Urothelium cell line (cell line): ENCODE measurements at regions not wholly inside any gene's neighbourhood (a gene's known extent, or its start where the extent isn't known, plus 50 kb on each side); places are given as distances from the start of the nearest gene placed in this dataset.
"Not testable (repeated sequence)": the region's sequence is repeated elsewhere in the genome, so short reads cannot be mapped to it uniquely, and the experiment has no call there.

Experiments
- DNase-seq: peaks from one replicate; pipeline ENCODE4 v3.0.0; 2011; ENCODE audit warnings: low spot score, mixed read lengths
- FAIRE-seq: peaks from 2 replicates; lab custom pipeline; 2011; peaks lifted over from hg19 to GRCh38; lab: Jason Lieb, UNC

DNA sequence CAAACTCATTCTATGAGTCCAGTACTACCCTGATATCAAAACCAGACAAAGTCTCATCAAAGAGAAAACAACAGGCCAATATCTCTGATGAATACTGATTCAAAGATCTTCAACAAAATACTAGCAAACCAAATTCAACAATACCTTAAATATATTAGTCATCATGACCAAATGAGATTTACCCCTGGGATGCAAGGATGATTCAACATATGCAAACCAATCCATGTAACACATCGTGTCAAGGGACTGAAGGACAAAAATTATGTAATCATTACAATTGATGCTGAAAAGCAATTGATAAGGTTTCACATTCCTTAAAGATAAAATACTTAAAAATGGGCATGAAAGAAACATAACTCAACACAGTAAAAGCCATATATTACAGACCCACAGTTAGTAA, 1476.9 kb downstream of the SI start:
- DNase-seq: no peak
- FAIRE-seq: no peak

DNA sequence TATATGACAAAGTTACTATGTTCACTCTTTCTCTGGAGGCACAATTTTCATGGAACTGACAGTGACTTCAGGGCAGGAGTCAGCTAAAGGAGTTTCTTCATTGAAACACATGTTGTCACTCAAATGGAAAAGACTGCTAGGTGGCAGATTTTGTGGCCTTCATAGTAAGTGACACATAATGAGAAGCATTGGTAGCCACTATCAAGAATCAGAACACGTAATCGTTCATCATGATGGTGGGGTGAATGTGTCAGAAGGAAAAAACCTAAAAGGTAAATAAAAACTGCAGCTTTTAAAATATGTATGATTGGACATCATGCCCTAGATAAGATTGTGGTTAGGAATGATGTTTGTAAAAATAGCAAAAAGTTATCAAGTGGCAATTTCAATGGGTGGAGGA, 1491.0 kb downstream of the SI start:
- DNase-seq (no peak), FAIRE-seq (no peak)

DNA sequence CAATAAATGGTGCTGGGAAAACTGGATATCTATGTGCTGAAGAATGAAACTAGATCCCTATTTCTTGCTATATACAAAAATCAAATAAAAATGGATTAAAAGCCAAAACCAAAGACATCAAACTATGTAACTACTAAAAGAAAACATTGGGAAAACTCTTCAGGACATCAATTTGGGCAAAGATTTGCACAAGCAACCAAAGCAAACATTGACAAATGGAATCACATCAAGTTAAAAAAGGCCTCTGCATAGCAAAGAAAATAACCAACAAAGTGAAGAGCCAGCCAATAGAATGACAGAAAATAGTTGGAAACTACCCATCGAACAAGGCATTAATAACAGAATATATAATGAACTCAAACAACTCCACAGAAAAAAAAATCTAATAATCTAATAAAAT, 1495.3 kb downstream of the SI start:
- no peak for FAIRE-seq

DNA sequence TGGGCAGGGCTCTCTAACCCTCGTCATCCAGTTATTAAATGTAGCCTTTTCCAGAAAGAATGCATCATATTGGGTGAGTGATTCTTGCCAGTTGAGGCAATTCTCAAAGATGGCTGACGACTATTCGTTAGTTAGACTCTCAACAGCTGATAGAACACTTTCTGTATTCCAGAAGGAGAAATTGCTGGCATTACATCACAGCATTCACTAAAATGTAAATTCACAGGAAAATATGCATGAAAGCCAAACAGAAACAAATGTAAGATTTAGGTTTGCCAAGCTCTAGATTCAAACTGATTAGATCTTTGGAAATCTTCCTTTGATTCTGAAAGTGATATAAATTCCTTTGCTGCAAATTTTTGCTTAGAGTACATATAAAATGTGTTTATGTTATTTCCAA, 1501.0 kb downstream of the SI start:
- DNase-seq (no peak), FAIRE-seq (no peak)

More for the DNA sequence above, 1495.3 kb downstream of the SI start:
- no peak for DNase-seq

DNA sequence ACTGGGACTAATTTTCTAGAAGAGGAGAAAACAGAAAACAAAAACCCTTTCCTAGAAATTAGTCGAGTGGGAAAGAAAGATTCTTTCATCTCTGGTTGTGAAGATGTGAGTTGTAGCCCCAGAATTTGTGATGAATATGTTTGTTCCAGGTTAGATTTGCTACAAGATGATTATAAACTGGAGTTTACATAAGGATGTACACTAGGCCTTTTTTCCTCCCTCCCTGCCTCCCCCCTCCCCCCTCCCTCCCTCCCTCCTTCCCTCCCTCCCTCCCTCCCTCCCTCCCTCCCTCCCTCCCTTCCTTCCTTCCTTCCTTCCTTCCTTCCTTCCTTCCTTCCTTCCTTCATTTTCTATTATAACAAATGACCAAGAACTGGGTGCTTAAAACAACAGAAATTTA, 1502.0 kb downstream of the SI start:
- FAIRE-seq (no peak), DNase-seq (no peak)

DNA sequence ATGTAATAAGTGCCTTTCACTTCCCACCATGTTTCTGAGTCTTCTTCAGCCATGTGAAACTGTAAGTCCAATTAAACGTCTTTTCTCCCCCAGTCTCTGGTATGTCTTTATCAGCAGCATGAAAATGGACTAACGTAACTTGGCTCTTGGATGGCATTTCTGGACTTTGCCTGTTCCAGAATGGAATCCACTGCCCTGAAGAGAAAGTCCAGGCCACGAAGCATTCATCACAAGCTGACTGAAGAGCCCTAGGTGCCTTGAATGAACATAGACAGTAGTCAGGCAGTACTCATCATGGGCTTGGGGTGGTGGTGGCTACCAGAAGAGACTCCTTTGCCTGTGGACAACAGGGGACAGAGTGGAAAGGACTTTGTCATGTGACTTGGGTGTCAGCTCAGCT, 1505.0 kb downstream of the SI start:
- FAIRE-seq (no peak), DNase-seq (no peak)

DNA sequence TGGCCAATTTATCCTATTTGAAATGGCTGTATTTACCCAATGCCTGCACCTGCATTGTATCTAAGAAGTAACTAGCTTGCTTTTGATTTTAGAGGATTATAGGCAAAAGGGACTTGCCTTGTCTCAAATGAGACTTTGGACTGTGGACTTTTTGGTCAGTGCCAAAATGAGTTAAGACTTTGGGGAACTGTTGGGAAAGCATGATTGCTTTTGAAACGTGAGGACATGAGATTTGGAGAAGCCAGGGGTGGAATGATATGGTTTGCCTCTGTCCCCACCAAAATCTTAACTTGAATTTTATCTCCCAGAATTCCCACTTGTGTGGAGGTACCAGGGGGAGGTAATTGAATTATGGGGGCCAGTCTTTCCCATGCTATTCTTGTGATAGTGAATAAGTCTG, 1505.4 kb downstream of the SI start:
- FAIRE-seq (no peak), DNase-seq (no peak)

DNA sequence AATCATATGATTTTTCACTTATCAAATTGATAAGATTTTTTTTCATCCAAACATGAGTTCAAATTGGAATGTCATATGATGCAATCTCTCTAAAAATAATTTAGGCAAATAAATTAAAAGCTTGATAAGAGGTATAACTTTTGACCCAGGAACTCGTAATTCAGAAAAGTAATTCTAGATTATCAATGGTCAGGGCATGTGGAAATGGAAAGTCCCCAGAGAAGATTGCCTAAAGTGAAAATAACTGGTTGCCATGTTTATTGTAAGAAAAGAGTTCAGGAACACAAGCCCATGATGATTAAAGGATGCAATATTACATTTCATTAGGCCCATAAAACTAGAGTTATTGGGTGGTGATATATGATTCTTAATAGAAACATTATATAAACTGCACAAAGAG, 1514.8 kb downstream of the SI start:
- FAIRE-seq (no peak), DNase-seq (no peak)

DNA sequence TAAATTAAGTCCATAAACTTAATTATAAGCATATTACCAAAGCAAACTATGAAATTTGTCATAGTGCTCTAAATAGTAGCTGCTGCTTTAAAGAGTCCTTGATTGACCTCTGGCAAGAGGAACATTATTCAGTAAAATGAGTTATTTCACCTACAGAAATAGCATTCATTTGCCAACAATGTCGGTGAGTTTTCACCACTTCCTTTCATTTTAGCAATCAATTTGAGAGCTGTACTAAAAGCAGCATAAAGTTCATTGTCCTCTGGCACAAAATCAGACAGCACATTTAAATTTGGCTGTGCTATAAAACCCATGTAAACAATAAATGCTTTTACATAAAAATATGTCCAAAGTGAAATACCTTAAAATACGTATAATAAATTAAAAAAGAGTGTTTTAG, 1515.7 kb downstream of the SI start:
- DNase-seq (no peak), FAIRE-seq (no peak)

DNA sequence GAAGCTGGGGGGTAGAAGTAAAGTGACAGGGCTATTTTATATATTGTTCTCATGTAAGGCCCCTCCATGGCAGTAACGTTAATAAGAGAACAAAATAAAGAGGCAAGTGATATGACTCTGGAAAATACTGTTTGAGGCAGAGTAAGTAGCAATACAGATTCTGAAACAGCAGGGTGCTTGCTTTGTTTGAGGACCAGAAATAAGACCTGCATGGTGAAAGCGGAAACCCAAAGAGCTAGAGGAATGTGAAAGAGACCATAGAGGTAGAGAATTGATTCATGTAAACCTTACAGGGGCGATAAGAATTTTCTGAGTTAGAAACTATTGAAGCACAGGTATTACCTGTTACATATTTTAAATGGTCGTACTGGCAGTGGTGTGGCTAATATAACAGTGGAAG, 1517.1 kb downstream of the SI start:
- FAIRE-seq: no peak

DNA sequence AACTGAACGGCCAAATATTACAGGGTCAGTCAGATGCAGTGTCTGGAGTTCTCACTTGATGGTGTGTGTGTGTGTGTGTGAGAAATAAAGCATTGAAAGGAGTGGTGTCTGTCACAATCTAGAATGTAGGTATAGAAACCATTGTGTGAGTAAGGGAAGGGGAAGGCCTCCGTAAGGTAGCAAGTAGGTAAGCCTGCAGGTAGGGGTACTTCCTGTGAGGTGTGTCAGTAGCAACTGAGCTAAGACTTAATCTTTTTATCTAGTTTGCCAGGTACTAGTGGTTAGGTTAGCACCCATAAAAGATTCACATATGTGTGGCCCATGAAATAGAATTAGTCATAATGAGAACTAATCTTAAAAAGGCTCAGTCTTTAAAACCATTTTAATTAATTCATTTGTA, 1517.8 kb downstream of the SI start:
- FAIRE-seq (no peak), DNase-seq (no peak)

More for the DNA sequence above, 1517.1 kb downstream of the SI start:
- no peak for DNase-seq

DNA sequence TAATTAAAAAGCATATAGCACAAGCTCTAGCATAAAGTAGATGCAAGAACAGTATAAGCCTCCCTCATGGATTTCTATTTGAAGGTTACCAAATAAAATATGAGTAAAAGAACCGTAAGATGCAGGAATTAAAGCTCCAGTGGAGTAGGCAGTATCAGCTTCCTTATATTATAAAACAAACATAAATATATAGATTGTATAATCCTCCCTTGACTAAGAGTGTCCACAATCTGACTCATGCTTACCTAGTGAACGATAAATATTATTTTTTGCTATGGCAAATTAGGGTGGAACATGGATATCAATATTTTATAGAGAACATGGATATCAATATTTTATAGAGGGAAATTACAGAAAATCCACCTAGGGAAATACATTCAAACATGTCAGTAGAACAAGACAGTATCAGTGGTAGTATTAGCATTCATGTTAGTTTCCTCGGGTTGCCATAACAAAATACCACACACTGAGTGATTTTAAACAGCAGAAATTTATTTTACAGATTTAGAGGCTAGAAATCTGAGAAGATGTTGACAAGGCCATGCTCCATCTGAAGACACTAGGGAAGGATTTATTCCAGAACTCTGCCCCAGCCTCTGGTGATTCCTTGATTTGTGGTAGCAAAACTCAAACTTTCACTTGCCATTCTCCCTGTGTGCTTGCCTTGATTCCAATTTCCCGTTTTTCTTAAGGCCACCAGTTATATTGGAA, 1521.3 kb downstream of the SI start:
- DNase-seq (no peak), FAIRE-seq (no peak)

DNA sequence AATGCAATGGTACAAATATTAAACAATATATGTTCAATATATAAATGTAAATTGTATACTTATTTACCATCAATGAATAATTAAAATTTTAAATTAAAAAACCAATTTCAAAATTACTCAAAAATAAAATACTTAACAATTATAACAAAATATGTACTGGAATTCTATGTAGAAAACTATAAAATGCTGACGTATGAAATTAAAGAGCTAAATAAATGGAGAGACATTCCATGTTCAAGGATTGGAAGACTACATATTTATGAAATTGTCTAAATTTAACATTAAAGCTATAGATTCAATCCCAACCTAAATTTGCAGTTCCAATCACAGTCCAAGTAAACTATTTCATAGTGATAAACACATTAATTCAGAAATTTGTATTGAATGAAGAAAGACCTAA, 1522.4 kb downstream of the SI start:
- FAIRE-seq (no peak), DNase-seq (no peak)

DNA sequence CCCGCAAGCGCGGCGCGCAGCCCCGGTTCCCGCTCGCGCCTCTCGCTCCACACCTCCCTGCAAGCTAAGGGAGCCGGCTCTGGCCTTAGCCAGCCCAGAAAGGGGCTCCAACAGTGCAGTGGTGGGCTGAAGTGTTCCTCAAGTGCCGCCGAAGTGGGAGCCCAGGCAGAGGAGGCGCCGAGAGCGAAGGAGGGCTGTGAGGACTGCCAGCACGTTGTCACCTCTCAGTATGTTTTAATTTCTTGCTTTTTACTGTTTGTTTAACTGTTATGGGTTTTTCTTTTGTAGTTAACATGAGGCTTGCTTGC, 1525.7 kb downstream of the SI start:
- FAIRE-seq: no peak
- no peak for DNase-seq

DNA sequence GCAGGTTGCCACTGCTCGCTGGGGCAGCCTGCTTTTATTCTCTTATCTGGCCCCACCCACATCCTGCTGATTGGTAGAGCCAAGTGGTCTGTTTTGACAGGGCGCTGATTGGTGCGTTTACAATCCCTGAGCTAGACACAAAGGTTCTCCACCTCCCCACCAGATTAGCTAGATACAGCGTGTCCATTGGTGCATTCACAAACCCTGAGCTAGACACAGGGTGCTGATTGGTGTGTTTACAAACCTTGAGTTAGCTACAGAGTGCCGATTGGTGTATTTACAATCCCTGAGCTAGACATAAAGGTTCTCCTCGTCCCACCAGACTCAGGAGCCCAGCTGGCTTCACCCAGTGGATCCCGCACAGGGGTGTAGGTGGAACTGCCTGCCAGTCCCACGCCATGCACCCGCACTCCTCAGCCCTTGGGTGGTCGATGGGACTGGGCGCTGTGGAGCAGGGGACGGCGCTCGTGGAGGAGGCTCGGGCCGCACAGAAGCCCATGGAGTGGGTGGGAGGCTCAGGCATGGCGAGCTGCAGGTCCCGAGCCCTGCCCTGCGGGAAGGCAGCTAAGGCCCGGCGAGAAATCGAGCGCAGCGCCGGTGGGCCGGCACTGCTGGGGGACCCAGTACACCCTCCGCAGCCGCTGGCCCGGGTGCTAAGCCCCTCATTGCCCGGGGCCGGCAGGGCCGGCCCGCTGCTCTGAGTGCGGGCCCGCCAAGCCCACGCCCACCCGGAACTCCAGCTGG, 1526.2 kb downstream of the SI start:
- FAIRE-seq, DNase-seq: not testable (repeated sequence)

DNA sequence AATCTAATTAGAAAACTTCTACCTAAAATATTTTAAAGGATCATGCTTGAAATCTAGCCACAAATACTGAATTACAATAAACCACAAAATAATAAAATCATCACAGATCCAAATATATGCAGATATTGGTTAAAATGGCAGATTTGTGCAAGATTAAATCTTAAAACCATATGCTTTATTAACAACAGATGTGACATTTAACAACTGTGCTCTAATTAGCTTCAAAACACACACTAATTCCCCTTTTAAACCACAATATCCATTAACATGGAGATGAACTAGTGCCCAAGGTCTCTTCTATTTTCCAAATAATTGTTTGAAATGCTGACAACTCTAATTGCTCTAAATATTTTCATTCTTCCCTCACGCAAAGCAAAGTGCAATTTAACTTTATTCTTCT, 1530.3 kb downstream of the SI start:
- FAIRE-seq: no peak
- no peak for DNase-seq

DNA sequence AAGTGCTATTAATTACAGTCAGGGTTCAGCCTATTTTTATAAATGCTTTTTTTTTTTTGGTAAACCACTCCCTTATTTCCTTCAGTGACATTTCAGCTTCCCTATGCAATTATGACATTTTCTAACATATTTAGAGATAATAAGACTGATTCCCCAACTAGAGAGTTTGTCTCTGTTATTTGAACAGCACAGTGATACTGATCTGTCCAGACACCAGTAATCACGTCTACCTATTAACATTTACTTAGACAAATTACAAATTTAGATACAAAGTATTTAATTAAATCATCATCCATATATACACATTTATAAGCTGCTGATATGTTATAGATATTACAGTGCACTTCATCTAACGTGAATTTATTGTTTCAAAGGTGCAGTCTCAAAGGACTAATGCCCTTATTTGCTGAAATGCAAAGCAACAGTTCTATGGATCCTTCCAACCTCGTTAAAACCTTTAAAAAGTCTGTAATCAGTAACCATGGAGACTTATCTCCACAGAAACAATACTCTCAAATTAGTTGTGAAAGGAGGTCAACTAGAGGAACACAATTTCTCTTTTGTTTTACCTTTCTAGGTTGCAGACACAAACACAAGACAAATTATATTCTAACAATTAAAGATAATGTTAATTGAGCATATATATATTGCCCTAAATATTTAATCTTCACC, 1531.1 kb downstream of the SI start:
- DNase-seq (no peak), FAIRE-seq (no peak)

DNA sequence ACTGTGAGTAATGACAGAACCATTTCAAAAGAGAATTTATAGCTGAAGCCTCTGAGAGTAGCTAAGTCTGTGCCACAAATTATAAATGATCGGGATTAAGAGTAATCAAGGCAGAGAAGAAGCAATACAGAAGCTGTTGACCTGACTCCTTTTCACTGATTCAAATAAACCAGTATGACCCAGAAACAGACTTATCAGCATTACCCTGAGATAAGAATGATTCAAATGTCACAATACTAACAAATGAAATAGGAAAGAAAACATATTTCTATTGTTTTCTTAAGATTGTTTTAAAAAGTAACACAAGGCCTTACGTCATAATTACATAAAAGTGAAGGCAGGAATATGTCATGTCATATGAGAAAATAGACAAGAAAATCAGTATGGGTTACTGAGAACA, 1534.6 kb downstream of the SI start:
- DNase-seq: no peak
- FAIRE-seq: no peak

DNA sequence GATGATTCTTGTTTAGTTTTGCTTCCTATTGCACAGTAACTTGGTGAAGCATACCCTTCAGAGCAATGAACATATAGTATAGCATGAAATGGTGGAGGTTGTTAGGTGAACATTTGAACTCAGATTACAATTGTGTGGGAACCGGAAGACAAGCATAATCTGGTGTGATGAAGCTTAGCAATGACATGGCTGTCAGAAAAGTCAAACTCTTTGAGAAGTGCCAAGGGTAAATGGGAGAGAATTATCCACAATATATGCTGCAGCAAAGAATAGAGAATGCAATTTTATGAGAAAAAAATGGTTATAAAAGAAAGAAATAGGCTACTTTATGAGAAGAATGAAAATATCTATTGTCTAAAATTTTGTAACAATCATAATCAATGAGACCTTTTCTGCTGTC, 1536.7 kb downstream of the SI start:
- FAIRE-seq (no peak), DNase-seq (no peak)

DNA sequence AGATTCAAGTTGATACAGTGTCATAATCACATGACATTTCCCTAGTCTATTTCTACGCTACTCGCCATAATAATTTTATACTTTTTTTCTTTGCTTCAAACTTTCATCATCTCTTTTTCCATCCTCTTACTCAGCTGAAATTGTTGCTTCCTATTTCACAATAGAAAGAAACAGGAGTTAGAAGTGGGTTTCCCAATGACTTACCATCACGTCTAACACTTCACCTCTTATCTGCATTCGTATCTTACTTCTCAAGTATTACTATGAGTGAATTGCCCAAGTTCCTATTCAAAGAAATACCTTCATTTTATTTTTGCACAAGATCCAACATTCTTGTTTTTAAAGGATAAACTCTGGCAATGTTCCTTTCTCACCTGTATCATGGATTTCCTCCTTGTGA, 1539.9 kb downstream of the SI start:
- no peak for DNase-seq
- FAIRE-seq: no peak

DNA sequence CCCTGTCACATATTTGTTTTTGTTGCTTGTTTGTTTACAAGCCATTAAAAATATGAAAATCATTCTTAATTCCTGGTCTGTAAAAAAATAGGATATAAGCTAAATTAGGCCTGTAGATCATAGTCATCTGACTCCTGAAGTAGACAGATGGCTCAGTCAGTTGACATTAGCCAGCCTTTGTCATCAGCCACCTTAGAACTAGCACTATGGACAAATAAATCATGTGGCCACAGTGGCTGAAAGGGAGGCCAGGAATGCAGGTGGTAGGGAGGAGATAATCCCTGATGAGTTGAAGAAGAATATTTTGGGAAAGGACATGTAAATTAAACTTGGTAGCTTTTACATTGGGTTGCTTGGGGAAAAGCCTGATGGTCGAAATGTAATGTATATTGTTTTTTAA, 1544.9 kb downstream of the SI start:
- DNase-seq: no peak
- FAIRE-seq: no peak

DNA sequence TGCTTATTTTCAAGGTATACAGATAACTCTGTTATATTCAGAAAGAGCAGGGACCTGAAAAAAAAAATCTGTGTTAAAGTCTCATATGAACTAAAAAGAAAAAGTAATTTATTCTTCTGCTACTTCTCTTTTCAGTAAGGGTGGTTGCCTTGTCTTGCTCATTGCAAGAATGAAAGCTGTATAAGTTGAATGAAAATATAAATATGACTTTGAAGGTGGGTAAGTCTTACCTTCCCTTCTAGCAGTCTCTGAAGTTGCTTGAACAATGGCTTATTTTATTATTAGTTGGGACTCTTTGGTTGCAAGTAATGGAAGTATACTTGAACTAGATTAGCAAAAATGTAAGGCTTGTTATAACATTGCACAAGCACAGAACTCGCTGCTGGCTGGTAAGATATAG, 1554.9 kb downstream of the SI start:
- no peak for FAIRE-seq
- no peak for DNase-seq
